ENCODE measurements at regions not wholly inside any gene's neighbourhood (a gene's known extent, or its start where the extent isn't known, plus 50 kb on each side); places are given as distances from the start of the nearest gene placed in this dataset.

DNA sequence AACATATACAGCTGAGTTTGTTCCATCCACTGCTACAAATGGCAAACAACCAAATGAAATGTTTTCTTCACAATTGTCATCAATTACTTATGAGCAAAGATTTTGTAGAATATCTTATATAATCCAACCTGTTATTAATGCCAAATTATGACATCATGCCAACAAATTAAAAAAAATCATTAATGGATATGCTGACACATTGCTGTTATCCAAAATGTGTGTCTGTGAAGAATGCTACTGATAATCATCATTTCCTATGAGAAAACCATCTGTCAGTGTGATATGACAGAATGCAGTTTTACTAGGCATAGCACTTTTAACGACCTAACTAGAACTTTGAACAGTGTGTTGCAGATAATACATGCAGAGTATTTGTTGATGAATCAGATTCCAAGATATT lies 556.5 kb upstream of the KCNMB2 start:
- TF ChIP-seq, protein P1, sequence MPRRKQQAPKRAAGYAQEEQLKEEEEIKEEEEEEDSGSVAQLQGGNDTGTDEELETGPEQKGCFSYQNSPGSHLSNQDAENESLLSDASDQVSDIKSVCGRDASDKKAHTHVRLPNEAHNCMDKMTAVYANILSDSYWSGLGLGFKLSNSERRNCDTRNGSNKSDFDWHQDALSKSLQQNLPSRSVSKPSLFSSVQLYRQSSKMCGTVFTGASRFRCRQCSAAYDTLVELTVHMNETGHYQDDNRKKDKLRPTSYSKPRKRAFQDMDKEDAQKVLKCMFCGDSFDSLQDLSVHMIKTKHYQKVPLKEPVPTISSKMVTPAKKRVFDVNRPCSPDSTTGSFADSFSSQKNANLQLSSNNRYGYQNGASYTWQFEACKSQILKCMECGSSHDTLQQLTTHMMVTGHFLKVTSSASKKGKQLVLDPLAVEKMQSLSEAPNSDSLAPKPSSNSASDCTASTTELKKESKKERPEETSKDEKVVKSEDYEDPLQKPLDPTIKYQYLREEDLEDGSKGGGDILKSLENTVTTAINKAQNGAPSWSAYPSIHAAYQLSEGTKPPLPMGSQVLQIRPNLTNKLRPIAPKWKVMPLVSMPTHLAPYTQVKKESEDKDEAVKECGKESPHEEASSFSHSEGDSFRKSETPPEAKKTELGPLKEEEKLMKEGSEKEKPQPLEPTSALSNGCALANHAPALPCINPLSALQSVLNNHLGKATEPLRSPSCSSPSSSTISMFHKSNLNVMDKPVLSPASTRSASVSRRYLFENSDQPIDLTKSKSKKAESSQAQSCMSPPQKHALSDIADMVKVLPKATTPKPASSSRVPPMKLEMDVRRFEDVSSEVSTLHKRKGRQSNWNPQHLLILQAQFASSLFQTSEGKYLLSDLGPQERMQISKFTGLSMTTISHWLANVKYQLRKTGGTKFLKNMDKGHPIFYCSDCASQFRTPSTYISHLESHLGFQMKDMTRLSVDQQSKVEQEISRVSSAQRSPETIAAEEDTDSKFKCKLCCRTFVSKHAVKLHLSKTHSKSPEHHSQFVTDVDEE (CRISPR knock-in tag; IDR thresholded peaks at IDR 0.05), result no peak
- TF ChIP-seq, protein P2, sequence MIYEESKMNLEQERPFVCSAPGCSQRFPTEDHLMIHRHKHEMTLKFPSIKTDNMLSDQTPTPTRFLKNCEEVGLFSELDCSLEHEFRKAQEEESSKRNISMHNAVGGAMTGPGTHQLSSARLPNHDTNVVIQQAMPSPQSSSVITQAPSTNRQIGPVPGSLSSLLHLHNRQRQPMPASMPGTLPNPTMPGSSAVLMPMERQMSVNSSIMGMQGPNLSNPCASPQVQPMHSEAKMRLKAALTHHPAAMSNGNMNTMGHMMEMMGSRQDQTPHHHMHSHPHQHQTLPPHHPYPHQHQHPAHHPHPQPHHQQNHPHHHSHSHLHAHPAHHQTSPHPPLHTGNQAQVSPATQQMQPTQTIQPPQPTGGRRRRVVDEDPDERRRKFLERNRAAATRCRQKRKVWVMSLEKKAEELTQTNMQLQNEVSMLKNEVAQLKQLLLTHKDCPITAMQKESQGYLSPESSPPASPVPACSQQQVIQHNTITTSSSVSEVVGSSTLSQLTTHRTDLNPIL (CRISPR knock-in tag; IDR thresholded peaks at IDR 0.05; ENCODE audit: low read depth), result no peak
- TF ChIP-seq BACH2 (CRISPR knock-in tag; IDR thresholded peaks at IDR 0.05; ENCODE audit: borderline replicate concordance) (no peak), SNAI2 (CRISPR knock-in tag; IDR thresholded peaks at IDR 0.05) (no peak), CSDC2 (CRISPR knock-in tag; IDR thresholded peaks at IDR 0.05) (no peak), ISL1 (CRISPR knock-in tag; IDR thresholded peaks at IDR 0.05) (no peak), TOX (CRISPR knock-in tag; IDR thresholded peaks at IDR 0.05; ENCODE audit: borderline replicate concordance) (no peak), GLIS3 (CRISPR knock-in tag; IDR thresholded peaks at IDR 0.05) (no peak), ZNF8 (CRISPR knock-in tag; IDR thresholded peaks at IDR 0.05) (no peak), ESRRG (CRISPR knock-in tag; IDR thresholded peaks at IDR 0.05) (no peak), TCF4 (CRISPR knock-in tag; IDR thresholded peaks at IDR 0.05; ENCODE audit: borderline replicate concordance) (no peak), ARNTL (CRISPR knock-in tag; IDR thresholded peaks at IDR 0.05; ENCODE audit: borderline replicate concordance, low read depth) (no peak), ZFP30 (CRISPR knock-in tag; IDR thresholded peaks at IDR 0.05) (no peak), RARB (CRISPR knock-in tag; IDR thresholded peaks at IDR 0.05) (no peak), PPARA (CRISPR knock-in tag; IDR thresholded peaks at IDR 0.05; ENCODE audit: borderline replicate concordance) (no peak)
- TF ChIP-seq, protein P3, sequence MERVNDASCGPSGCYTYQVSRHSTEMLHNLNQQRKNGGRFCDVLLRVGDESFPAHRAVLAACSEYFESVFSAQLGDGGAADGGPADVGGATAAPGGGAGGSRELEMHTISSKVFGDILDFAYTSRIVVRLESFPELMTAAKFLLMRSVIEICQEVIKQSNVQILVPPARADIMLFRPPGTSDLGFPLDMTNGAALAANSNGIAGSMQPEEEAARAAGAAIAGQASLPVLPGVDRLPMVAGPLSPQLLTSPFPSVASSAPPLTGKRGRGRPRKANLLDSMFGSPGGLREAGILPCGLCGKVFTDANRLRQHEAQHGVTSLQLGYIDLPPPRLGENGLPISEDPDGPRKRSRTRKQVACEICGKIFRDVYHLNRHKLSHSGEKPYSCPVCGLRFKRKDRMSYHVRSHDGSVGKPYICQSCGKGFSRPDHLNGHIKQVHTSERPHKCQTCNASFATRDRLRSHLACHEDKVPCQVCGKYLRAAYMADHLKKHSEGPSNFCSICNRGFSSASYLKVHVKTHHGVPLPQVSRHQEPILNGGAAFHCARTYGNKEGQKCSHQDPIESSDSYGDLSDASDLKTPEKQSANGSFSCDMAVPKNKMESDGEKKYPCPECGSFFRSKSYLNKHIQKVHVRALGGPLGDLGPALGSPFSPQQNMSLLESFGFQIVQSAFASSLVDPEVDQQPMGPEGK (CRISPR knock-in tag; IDR thresholded peaks at IDR 0.05; ENCODE audit: borderline replicate concordance), result no peak
- TF ChIP-seq, protein P4, sequence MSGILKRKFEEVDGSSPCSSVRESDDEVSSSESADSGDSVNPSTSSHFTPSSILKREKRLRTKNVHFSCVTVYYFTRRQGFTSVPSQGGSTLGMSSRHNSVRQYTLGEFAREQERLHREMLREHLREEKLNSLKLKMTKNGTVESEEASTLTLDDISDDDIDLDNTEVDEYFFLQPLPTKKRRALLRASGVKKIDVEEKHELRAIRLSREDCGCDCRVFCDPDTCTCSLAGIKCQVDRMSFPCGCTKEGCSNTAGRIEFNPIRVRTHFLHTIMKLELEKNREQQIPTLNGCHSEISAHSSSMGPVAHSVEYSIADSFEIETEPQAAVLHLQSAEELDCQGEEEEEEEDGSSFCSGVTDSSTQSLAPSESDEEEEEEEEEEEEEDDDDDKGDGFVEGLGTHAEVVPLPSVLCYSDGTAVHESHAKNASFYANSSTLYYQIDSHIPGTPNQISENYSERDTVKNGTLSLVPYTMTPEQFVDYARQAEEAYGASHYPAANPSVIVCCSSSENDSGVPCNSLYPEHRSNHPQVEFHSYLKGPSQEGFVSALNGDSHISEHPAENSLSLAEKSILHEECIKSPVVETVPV (CRISPR knock-in tag; IDR thresholded peaks at IDR 0.05), result no peak
- TF ChIP-seq, protein P5, sequence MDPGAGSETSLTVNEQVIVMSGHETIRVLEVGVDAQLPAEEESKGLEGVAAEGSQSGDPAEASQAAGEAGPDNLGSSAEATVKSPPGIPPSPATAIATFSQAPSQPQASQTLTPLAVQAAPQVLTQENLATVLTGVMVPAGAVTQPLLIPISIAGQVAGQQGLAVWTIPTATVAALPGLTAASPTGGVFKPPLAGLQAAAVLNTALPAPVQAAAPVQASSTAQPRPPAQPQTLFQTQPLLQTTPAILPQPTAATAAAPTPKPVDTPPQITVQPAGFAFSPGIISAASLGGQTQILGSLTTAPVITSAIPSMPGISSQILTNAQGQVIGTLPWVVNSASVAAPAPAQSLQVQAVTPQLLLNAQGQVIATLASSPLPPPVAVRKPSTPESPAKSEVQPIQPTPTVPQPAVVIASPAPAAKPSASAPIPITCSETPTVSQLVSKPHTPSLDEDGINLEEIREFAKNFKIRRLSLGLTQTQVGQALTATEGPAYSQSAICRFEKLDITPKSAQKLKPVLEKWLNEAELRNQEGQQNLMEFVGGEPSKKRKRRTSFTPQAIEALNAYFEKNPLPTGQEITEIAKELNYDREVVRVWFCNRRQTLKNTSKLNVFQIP (CRISPR knock-in tag; IDR thresholded peaks at IDR 0.05; ENCODE audit: borderline replicate concordance, low read depth), result no peak
- no peak for ATAC-seq

DNA sequence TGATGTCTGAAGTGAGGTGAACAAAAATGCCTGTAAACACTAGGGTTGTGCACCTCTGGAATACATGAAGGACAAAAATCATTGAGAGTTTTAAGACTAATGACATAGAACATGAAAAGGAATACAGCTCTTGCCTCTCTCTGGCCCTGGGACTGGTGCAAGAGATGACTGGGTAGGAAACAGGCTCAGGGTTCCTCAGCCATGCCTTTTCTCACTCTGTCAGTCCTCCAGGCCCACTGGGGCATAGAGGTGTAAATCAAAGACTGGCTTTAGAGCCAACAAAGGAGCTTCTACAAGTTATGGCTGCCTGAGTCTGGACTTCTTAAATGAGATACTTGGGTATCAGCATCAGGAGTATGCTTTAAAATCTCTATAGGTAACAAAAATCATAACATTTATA lies 554.7 kb upstream of the KCNMB2 start:
- TF ChIP-seq ZNF70 (CRISPR knock-in tag; IDR thresholded peaks at IDR 0.05) (no peak), ZNF565 (CRISPR knock-in tag; conservative IDR thresholded peaks at IDR 0.05; ENCODE audit: low read depth) (no peak), OSR1 (CRISPR knock-in tag; IDR thresholded peaks at IDR 0.05) (no peak)
- TF ChIP-seq, protein P5 (CRISPR knock-in tag; IDR thresholded peaks at IDR 0.05; ENCODE audit: borderline replicate concordance, low read depth), result no peak
- TF ChIP-seq, protein P1 (CRISPR knock-in tag; IDR thresholded peaks at IDR 0.05), result no peak
- ATAC-seq, result peak; percentile 26; the same call in 2 of the 3 replicates

Measured in SK-N-SH treated with all-trans-retinoic acid at 6 μM for 48 hours (cell line).